DMS53 (cell line): ENCODE measurements at regions not wholly inside any gene's neighbourhood (a gene's known extent, or its start where the extent isn't known, plus 50 kb on each side); places are given as distances from the start of the nearest gene placed in this dataset.

Experiments used
- DNase-seq: peaks from one replicate; lab custom pipeline; 2025; lab: John Stamatoyannopoulos, UW

GRCh38 chr9:117486426-117486825 is 71.6 kb upstream of the ASTN2 start:
- DNase-seq = no peak

- DNase-seq = no peak
Measured at GRCh38 chr9:117485176-117485575, 70.3 kb upstream of the ASTN2 start.

DNA sequence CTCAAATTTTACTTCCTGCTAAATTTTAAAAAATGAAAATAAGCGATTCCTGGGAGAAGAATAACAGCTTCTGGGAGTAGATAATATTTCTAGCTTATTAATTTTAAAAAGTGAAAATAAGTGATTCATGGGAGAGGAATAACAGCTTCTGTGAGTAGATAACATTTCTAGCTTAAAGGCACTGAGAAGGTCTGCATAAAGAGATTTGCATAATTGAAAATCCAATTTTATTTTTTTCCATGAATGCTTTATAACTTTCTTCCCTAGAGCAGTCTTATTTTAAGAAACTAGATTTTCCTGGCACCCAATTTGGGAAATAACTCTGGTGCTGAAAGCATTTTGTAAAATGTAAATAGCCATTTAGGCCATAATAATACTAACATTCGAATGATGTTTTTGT is 65.9 kb upstream of the ASTN2 start:
- DNase-seq = no peak

GRCh38 chr9:117480253-117480652 is 65.4 kb upstream of the ASTN2 start:
- no peak for DNase-seq

GRCh38 chr9:117473293-117473692 is 58.4 kb upstream of the ASTN2 start:
- DNase-seq = no peak

GRCh38 chr9:117470902-117471301 is 56.0 kb upstream of the ASTN2 start:
- DNase-seq = no peak

DNA sequence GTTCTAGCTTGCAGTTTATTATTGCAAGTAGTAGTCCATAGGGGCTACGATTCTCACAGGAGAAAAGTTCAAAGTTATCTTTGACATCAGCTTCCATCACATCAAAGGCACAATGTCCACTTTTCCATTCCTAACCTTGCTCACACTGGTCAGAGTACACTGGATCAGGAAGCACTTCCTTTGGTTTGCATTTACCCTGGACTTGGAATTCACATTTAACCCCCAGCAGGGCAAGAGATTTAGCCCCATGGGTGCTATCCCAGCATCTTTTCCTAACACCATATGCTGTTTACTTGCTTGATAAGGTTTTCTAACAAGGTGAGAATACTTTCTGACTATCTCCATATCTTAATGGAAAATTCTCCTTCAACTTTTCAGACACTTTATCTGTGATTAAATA is 55.6 kb upstream of the ASTN2 start:
- no peak for DNase-seq

DNA sequence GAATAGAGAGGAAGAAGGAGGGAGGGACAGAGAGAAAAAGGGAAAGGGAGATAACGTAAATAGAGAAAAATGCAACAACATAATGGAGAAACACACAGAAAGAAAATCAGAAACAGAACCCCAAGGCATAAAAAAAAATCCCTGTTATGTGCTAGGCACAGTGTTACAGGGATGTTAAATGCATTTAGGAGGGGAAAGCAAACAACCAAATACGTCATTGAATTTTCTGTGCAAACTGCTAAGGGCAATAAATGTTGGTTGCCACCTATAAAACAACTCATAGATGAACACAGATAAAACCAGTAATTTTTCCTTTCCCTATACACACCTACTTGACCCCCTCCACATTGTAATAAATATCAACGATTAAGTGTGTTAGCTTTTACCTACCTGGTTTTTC is 51.3 kb upstream of the ASTN2 start:
- DNase-seq = no peak

- no peak for DNase-seq
Measured at GRCh38 chr9:117465706-117466105, 50.8 kb upstream of the ASTN2 start.

DNA sequence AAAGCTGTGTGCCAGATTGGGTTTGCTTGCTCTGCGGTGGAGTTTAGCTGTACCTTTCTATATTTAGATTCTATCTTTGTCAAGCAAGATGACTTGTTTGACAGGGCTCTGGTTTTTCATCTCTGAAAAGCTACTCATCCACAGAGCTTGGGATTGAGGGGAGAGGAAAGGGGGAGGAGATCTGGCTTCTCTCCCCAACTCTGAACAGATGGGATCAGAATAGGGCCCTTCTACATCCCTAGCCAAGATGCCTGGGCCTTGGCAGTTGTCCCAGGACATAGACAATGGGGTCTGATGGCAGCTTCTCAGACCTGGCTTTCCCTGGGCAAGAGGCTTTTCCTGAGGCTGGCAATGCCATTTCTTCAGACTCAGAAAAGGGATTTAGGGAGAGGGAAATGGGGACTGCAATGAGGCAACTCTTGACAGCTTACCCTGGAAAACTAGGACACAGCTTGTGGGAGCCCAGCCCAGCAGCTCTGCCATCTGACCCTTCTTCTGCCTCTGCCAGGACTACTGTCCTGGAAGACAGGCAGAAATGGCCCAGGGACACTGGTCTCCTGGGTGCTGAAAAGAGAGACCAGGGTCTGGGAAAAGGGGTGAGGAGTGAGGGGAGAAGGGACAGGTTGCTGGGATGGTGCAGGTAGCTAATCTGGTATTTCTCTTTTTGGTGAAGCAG is 50.2 kb upstream of the ASTN2 start:
- DNase-seq = no peak
